ENCODE measurements at regions not wholly inside any gene's neighbourhood (a gene's known extent, or its start where the extent isn't known, plus 50 kb on each side); places are given as distances from the start of the nearest gene placed in this dataset.
"Not testable (repeated sequence)": the region's sequence is repeated elsewhere in the genome, so short reads cannot be mapped to it uniquely, and the experiment has no call there.

GRCh38 chr15:59892985-59893384, 111.1 kb upstream of the FOXB1 start:
- Histone ChIP-seq H3K4me2 (ENCODE audit: insufficient read depth, low read length) (no peak overlapping the region), H3K27me3 (ENCODE audit: control insufficient read depth in 2 of 2, insufficient read depth in 2 of 2, low read length in 2 of 2) (no peaks in the 10 kb centered on the region), H4K20me1 (replicated peaks; ENCODE audit: control insufficient read depth, extremely low read depth, insufficient read depth, low read length) (no peaks in the 10 kb centered on the region), H3K4me1 (ENCODE audit: control insufficient read depth, extremely low read depth, insufficient read depth, low read length) (no peaks in the 10 kb centered on the region), H3K27ac (ENCODE audit: insufficient read depth, low read depth, low read length) (no peak overlapping the region), H3K79me2 (ENCODE audit: control insufficient read depth, insufficient read depth, low read length) (no peaks in the 10 kb centered on the region), H3K9me1 (replicated peaks; ENCODE audit: control insufficient read depth, extremely low read depth, insufficient read depth, low read length) (no peaks in the 10 kb centered on the region), H3K4me3 (replicated peaks in 1 of 3; ENCODE audit: insufficient read depth in 1 of 3, low read depth in 1 of 3, low read length in 3 of 3) (no peak overlapping the region), H3K9ac (replicated peaks; ENCODE audit: extremely low read depth, insufficient read depth, low read length) (no peak overlapping the region), H3K9me3 (replicated peaks; ENCODE audit: control insufficient read depth, insufficient read depth, low read length) (no peaks in the 10 kb centered on the region), H3K36me3 (ENCODE audit: control insufficient read depth in 2 of 2, extremely low read depth in 1 of 2, insufficient read depth in 2 of 2, low read length in 2 of 2) (no peaks in the 10 kb centered on the region), H2AFZ (ENCODE audit: low read depth, low read length) (no peak overlapping the region)
- no TSS peak for BruUV-seq (replicated peaks)
- DNase-seq (ENCODE audit: low read depth, low spot score) (no peak), FAIRE-seq (no peak)
- dilution Hi-C loops (cut with MboI; ENCODE audit: extremely low pct_ligation_motif_present, low sequenced_read_pairs), result no loop called here
- ChIA-PET CTCF (no interaction called here), POLR2A (no interaction called here)
- TF ChIP-seq CTCF (IDR thresholded peaks at IDR 0.05; ENCODE audit: extremely low read depth in 1 of 2, insufficient read depth in 1 of 2, low read depth in 1 of 2, low read length in 2 of 2) (no peak), POLR2AphosphoS5 (IDR thresholded peaks at IDR 0.05; ENCODE audit: insufficient read depth, low read depth, low read length) (no peak), MYC (IDR thresholded peaks at IDR 0.05; ENCODE audit: low read depth, low read length) (no peak), GATA2 (IDR thresholded peaks at IDR 0.05; ENCODE audit: insufficient read depth, insufficient read length, low read depth, low read length) (no peak), POLR2A (IDR thresholded peaks at IDR 0.05; ENCODE audit: low read depth, low read length) (no peak), JUN (IDR thresholded peaks at IDR 0.05; ENCODE audit: borderline replicate concordance, insufficient read depth, insufficient read length, low read depth) (no peak), FOS (IDR thresholded peaks at IDR 0.05; ENCODE audit: borderline replicate concordance, insufficient read depth, low read length) (no peak), MAX (IDR thresholded peaks at IDR 0.05; ENCODE audit: insufficient read depth, insufficient read length) (no peak), EZH2 (IDR thresholded peaks at IDR 0.05; ENCODE audit: borderline replicate concordance, low read depth, low read length, severe bottlenecking) (no peak)
- intact Hi-C loops (cut with micrococcal nuclease), result no loop called here

GRCh38 chr15:59887870-59888269, 116.2 kb upstream of the FOXB1 start:
- H3K9ac ChIP-seq (replicated peaks; ENCODE audit: extremely low read depth, insufficient read depth, low read length); FAIRE-seq; H3K9me1 ChIP-seq (replicated peaks; ENCODE audit: control insufficient read depth, extremely low read depth, insufficient read depth, low read length); H3K9me3 ChIP-seq (replicated peaks; ENCODE audit: control insufficient read depth, insufficient read depth, low read length); POLR2A ChIA-PET; H2AFZ ChIP-seq (ENCODE audit: low read depth, low read length); dilution Hi-C loops (cut with MboI; ENCODE audit: extremely low pct_ligation_motif_present, low sequenced_read_pairs); H3K79me2 ChIP-seq (ENCODE audit: control insufficient read depth, insufficient read depth, low read length); H3K27me3 ChIP-seq (ENCODE audit: control insufficient read depth in 2 of 2, insufficient read depth in 2 of 2, low read length in 2 of 2); H3K4me1 ChIP-seq (ENCODE audit: control insufficient read depth, extremely low read depth, insufficient read depth, low read length); H3K4me3 ChIP-seq (replicated peaks in 1 of 3; ENCODE audit: insufficient read depth in 1 of 3, low read depth in 1 of 3, low read length in 3 of 3); H4K20me1 ChIP-seq (replicated peaks; ENCODE audit: control insufficient read depth, extremely low read depth, insufficient read depth, low read length); H3K36me3 ChIP-seq (ENCODE audit: control insufficient read depth in 2 of 2, extremely low read depth in 1 of 2, insufficient read depth in 2 of 2, low read length in 2 of 2); BruUV-seq (replicated peaks); CTCF ChIA-PET; intact Hi-C loops (cut with micrococcal nuclease); DNase-seq (ENCODE audit: low read depth, low spot score); H3K27ac ChIP-seq (ENCODE audit: insufficient read depth, low read depth, low read length); H3K4me2 ChIP-seq (ENCODE audit: insufficient read depth, low read length): not testable (repeated sequence)

All from endothelial cell of umbilical vein (primary cell).